Osteocyte (in vitro differentiated cells): ENCODE measurements at regions not wholly inside any gene's neighbourhood (a gene's known extent, or its start where the extent isn't known, plus 50 kb on each side); places are given as distances from the start of the nearest gene placed in this dataset.
"Not testable (repeated sequence)": the region's sequence is repeated elsewhere in the genome, so short reads cannot be mapped to it uniquely, and the experiment has no call there.

ENCODE experiments used
- DNase-seq: peaks from one replicate; pipeline ENCODE4 v3.0.0; 2021; ENCODE audit warnings: mixed read lengths; ENCODE audit not compliant: unreplicated experiment; ENCODE audit errors: extremely low spot score
- H3K27ac Mint-ChIP-seq: one replicate; pipeline ENCODE4 v1.8.0; 2021; ENCODE audit warnings: mild to moderate bottlenecking, mixed read lengths; ENCODE audit not compliant: unreplicated experiment
- H3K27me3 Mint-ChIP-seq: one replicate; pipeline ENCODE4 v1.8.0; 2021; ENCODE audit warnings: mixed read lengths; ENCODE audit not compliant: unreplicated experiment
- H3K36me3 Mint-ChIP-seq: one replicate; pipeline ENCODE4 v1.8.0; 2021; ENCODE audit warnings: mixed read lengths; ENCODE audit not compliant: unreplicated experiment
- H3K4me1 Mint-ChIP-seq: one replicate; pipeline ENCODE4 v1.8.0; 2021; ENCODE audit warnings: mixed read lengths; ENCODE audit not compliant: unreplicated experiment
- H3K4me3 Mint-ChIP-seq: one replicate; pipeline ENCODE4 v1.8.0; 2021; ENCODE audit warnings: mild to moderate bottlenecking, moderate library complexity, mixed read lengths; ENCODE audit not compliant: unreplicated experiment
- H3K9me3 Mint-ChIP-seq: one replicate; pipeline ENCODE4 v1.8.0; 2021; ENCODE audit warnings: mixed read lengths; ENCODE audit not compliant: unreplicated experiment
- CTCF ChIP-seq: fragments of 200-600 bp; sonication (generic); IDR thresholded peaks from 2 replicates; pipeline ENCODE4 v1.5.0; 2021; ENCODE audit warnings: antibody characterized with exemption, mild to moderate bottlenecking, moderate library complexity

GRCh38 chr2:161070693-161071479 lies 89.3 kb upstream of the TANK start:
- DNase-seq: no peak
- H3K4me1 Mint-ChIP-seq: no peaks in the 10 kb centered on the region
- no peak overlapping the region for H3K4me3 Mint-ChIP-seq
- no peak for TF ChIP-seq CTCF
- no peaks in the 10 kb centered on the region for H3K27me3 Mint-ChIP-seq
- no peaks in the 10 kb centered on the region for H3K36me3 Mint-ChIP-seq
- H3K9me3 Mint-ChIP-seq: peaks cover 6% of the 10 kb centered on the region
- H3K27ac Mint-ChIP-seq: no peak overlapping the region

GRCh38 chr2:161072436-161072835 lies 87.8 kb upstream of the TANK start:
- not testable (repeated sequence) for H3K4me3 Mint-ChIP-seq, H3K4me1 Mint-ChIP-seq, H3K27me3 Mint-ChIP-seq, H3K36me3 Mint-ChIP-seq, DNase-seq, H3K9me3 Mint-ChIP-seq, H3K27ac Mint-ChIP-seq

- no peak for DNase-seq
- no peaks in the 10 kb centered on the region for H3K36me3 Mint-ChIP-seq
- H3K4me3 Mint-ChIP-seq: no peak overlapping the region
- no peak for TF ChIP-seq CTCF
- peaks cover 6% of the 10 kb centered on the region for H3K9me3 Mint-ChIP-seq
- H3K4me1 Mint-ChIP-seq: no peaks in the 10 kb centered on the region
- no peaks in the 10 kb centered on the region for H3K27me3 Mint-ChIP-seq
- no peak overlapping the region for H3K27ac Mint-ChIP-seq
Observed at GRCh38 chr2:161075701-161076100, 84.5 kb upstream of the TANK start.

GRCh38 chr2:161076936-161077335 lies 83.3 kb upstream of the TANK start:
- TF ChIP-seq CTCF: no peak
- Mint-ChIP-seq H3K27ac (no peak overlapping the region), H3K36me3 (no peaks in the 10 kb centered on the region), H3K9me3 (peaks cover 6% of the 10 kb centered on the region), H3K27me3 (no peaks in the 10 kb centered on the region), H3K4me3 (no peak overlapping the region), H3K4me1 (no peaks in the 10 kb centered on the region)
- no peak for DNase-seq

GRCh38 chr2:161077367-161078210 lies 82.6 kb upstream of the TANK start:
- no peaks in the 10 kb centered on the region for H3K27me3 Mint-ChIP-seq
- TF ChIP-seq CTCF: no peak
- H3K9me3 Mint-ChIP-seq: peaks cover 6% of the 10 kb centered on the region
- H3K36me3 Mint-ChIP-seq: no peaks in the 10 kb centered on the region
- H3K27ac Mint-ChIP-seq: no peak overlapping the region
- H3K4me1 Mint-ChIP-seq: no peaks in the 10 kb centered on the region
- DNase-seq: no peak
- no peak overlapping the region for H3K4me3 Mint-ChIP-seq
